Fibroblast of lung (primary cell): ENCODE measurements at regions not wholly inside any gene's neighbourhood (a gene's known extent, or its start where the extent isn't known, plus 50 kb on each side); places are given as distances from the start of the nearest gene placed in this dataset.

ENCODE experiments used
- DNase-seq, 2 donors: peaks; one replicate each; pipeline versions ENCODE4 v3.0.0 to v3.0.0-alpha.2; 2010; ENCODE audit warnings: low read depth in 2 of 2
- H2AFZ ChIP-seq: 2 replicates; pipeline ENCODE4 v1.5.1; 2012; ENCODE audit warnings: low read length, control low read depth, inconsistent platforms
- H3K27ac ChIP-seq: 2 replicates; pipeline ENCODE4 v1.5.1; 2011; ENCODE audit warnings: low read length, control low read depth; ENCODE audit not compliant: insufficient read depth
- H3K27me3 ChIP-seq: 2 replicates; pipeline ENCODE4 v1.5.1; 2011; ENCODE audit warnings: mild to moderate bottlenecking, low read length; ENCODE audit not compliant: control insufficient read depth, insufficient read depth
- H3K36me3 ChIP-seq: 2 replicates; pipeline ENCODE4 v1.5.1; 2011; ENCODE audit warnings: low read length; ENCODE audit not compliant: control insufficient read depth, insufficient read depth
- H3K4me1 ChIP-seq: 2 replicates; pipeline ENCODE4 v1.5.1; 2011; ENCODE audit warnings: low read length; ENCODE audit not compliant: control insufficient read depth, insufficient read depth; ENCODE audit errors: extremely low read depth
- H3K4me2 ChIP-seq: 2 replicates; pipeline ENCODE4 v1.5.1; 2011; ENCODE audit warnings: low read length, control low read depth; ENCODE audit not compliant: insufficient read depth; ENCODE audit errors: extremely low read depth
- H3K4me3 ChIP-seq, 4 experiments: fragments of 200-600 bp in 1 of 4; sonication (generic) in 1 of 4; replicated peaks in 1 of 4; 2 replicates each; pipeline ENCODE4 v1.5.1; 2011 to 2016; ENCODE audit warnings: low read length in 4 of 4, low read depth in 3 of 4, mild to moderate bottlenecking in 3 of 4, control low read depth in 2 of 4, inconsistent platforms in 1 of 4, mixed read lengths in 1 of 4; ENCODE audit not compliant: insufficient read depth in 1 of 4; ENCODE audit errors: control extremely low read depth in 1 of 4
- H3K79me2 ChIP-seq: 2 replicates; pipeline ENCODE4 v1.5.1; 2012; ENCODE audit warnings: mild to moderate bottlenecking, low read length, inconsistent platforms; ENCODE audit not compliant: control insufficient read depth, insufficient read depth
- H3K9ac ChIP-seq: 2 replicates; pipeline ENCODE4 v1.5.1; 2011; ENCODE audit warnings: mild to moderate bottlenecking, low read length, control low read depth; ENCODE audit not compliant: insufficient read depth
- H3K9me3 ChIP-seq: 2 replicates; pipeline ENCODE4 v1.5.1; 2012; ENCODE audit warnings: low read depth, low read length; ENCODE audit not compliant: control insufficient read depth, insufficient read depth
- H4K20me1 ChIP-seq: 2 replicates; pipeline ENCODE4 v1.5.1; 2011; ENCODE audit warnings: low read length; ENCODE audit not compliant: control insufficient read depth, insufficient read depth; ENCODE audit errors: extremely low read depth
- CTCF ChIP-seq, 2 donors: IDR thresholded peaks in 1 of 2; conservative IDR thresholded peaks in 1 of 2; 1 replicate in 1 of 2; 2 replicates in 1 of 2; pipeline ENCODE4 v1.5.1; 2011 to 2012; ENCODE audit warnings: low read length in 2 of 2, control low read depth in 1 of 2, inconsistent platforms in 1 of 2, low read depth in 1 of 2, mild to moderate bottlenecking in 1 of 2
- EZH2 ChIP-seq: IDR thresholded peaks from 2 replicates; pipeline ENCODE4 v1.5.1; 2012; ENCODE audit warnings: low read length, control low read depth, mild to moderate bottlenecking; ENCODE audit errors: missing control alignments

GRCh38 chr12:107955966-107956643 is 173.0 kb upstream of the WSCD2 start:
- H2AFZ ChIP-seq: no peak overlapping the region
- no peak overlapping the region for H3K9ac ChIP-seq
- no peaks in the 10 kb centered on the region for H4K20me1 ChIP-seq
- no peak overlapping the region for H3K27ac ChIP-seq
- H3K36me3 ChIP-seq: no peaks in the 10 kb centered on the region
- H3K4me2 ChIP-seq: no peak overlapping the region
- H3K4me1 ChIP-seq: no peaks in the 10 kb centered on the region
- no peaks in the 10 kb centered on the region for H3K27me3 ChIP-seq
- no peaks in the 10 kb centered on the region for H3K79me2 ChIP-seq
- DNase-seq: no peak
- no peak overlapping the region for H3K4me3 ChIP-seq
- TF ChIP-seq CTCF (conservative IDR thresholded peaks at IDR 0.05 in 1 of 2, IDR thresholded peaks at IDR 0.05 in 1 of 2; ENCODE audit: low read depth in 1 of 2, low read length in 2 of 2) (no peak), EZH2 (no peak)
- H3K9me3 ChIP-seq: no peaks in the 10 kb centered on the region

- H3K27me3 ChIP-seq: no peaks in the 10 kb centered on the region
- H3K9me3 ChIP-seq: no peaks in the 10 kb centered on the region
- no peak overlapping the region for H3K27ac ChIP-seq
- H3K4me2 ChIP-seq: no peak overlapping the region
- H2AFZ ChIP-seq: no peak overlapping the region
- DNase-seq: no peak
- H3K4me1 ChIP-seq: no peaks in the 10 kb centered on the region
- no peak for TF ChIP-seq EZH2
- no peak for TF ChIP-seq CTCF (conservative IDR thresholded peaks at IDR 0.05 in 1 of 2, IDR thresholded peaks at IDR 0.05 in 1 of 2; ENCODE audit: low read depth in 1 of 2, low read length in 2 of 2)
- H4K20me1 ChIP-seq: no peaks in the 10 kb centered on the region
- H3K9ac ChIP-seq: no peak overlapping the region
- H3K4me3 ChIP-seq: no peak overlapping the region
- no peaks in the 10 kb centered on the region for H3K36me3 ChIP-seq
- no peaks in the 10 kb centered on the region for H3K79me2 ChIP-seq
Measured at GRCh38 chr12:107957459-107957858, 171.6 kb upstream of the WSCD2 start.

- no peak overlapping the region for H3K4me2 ChIP-seq
- H3K36me3 ChIP-seq: no peaks in the 10 kb centered on the region
- H4K20me1 ChIP-seq: no peaks in the 10 kb centered on the region
- no peak overlapping the region for H2AFZ ChIP-seq
- no peak for DNase-seq
- no peaks in the 10 kb centered on the region for H3K9me3 ChIP-seq
- TF ChIP-seq CTCF (conservative IDR thresholded peaks at IDR 0.05 in 1 of 2, IDR thresholded peaks at IDR 0.05 in 1 of 2; ENCODE audit: low read depth in 1 of 2, low read length in 2 of 2): no peak
- no peak for TF ChIP-seq EZH2
- no peak overlapping the region for H3K4me3 ChIP-seq
- no peak overlapping the region for H3K9ac ChIP-seq
- no peaks in the 10 kb centered on the region for H3K27me3 ChIP-seq
- no peaks in the 10 kb centered on the region for H3K79me2 ChIP-seq
- no peak overlapping the region for H3K27ac ChIP-seq
- H3K4me1 ChIP-seq: no peaks in the 10 kb centered on the region
Measured at GRCh38 chr12:107963635-107964034, 165.5 kb upstream of the WSCD2 start.
